ENCODE measurements at regions not wholly inside any gene's neighbourhood (a gene's known extent, or its start where the extent isn't known, plus 50 kb on each side); places are given as distances from the start of the nearest gene placed in this dataset.

DNA sequence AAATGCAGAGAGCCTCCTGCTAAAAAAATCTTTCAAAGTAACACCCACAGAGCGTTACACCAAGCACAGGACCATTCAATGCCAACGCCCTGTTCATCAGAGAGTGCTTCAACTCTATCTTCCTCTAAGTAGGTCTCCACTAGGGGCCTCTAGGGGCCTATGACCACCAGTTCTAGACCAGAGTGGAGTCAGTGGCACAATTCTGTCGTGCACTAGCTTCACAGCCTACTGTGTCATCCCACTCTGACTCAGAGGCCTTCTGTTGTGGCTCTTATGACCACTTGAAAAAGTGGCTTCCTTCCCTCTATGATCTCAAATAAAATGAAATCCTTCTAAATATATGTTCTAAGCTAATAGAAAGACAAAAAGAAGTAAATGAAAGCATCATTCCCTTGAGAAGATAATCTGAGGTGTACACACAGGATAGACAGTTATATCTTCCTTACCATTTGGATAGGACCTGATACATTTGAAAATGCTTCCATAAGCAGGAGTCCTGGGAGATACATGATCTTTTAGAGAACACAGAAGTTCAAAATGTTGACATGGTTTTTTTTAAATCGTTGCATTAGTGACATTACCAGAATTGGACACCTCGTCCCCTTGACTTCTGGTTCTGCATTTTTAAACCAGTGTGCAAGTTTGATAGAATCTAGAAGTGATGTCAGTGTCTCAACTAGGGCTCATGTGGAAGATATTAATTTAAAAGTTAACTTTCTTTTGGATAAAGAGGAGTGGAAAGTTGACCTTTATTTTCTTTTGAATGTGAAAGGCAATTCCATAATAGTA, 151.9 kb downstream of the SH3BGRL2 start:
- Histone ChIP-seq H3K4me3 (ENCODE audit: control insufficient read depth in 2 of 3, extremely low read depth in 1 of 3, insufficient read depth in 2 of 3, low read depth in 1 of 3, low read length in 3 of 3) (no peak overlapping the region), H3K4me1 (ENCODE audit: control insufficient read depth, extremely low read depth, insufficient read depth, low read length) (peaks cover 3% of the 10 kb centered on the region), H2AFZ (ENCODE audit: control insufficient read depth, low read length) (no peak overlapping the region), H3K9ac (ENCODE audit: control insufficient read depth, extremely low read depth, insufficient read depth, low read length) (no peak overlapping the region), H3K79me2 (ENCODE audit: control insufficient read depth, insufficient read depth, low read length) (no peaks in the 10 kb centered on the region), H3K27me3 (ENCODE audit: control insufficient read depth, extremely low read depth, insufficient read depth, low read length) (no peaks in the 10 kb centered on the region), H3K9me3 (ENCODE audit: control insufficient read depth, low read depth, low read length) (no peaks in the 10 kb centered on the region), H3K9me1 (ENCODE audit: control insufficient read depth, extremely low read depth, insufficient read depth, low read length) (no peaks in the 10 kb centered on the region), H3K27ac (ENCODE audit: control insufficient read depth, insufficient read depth, low read length) (no peak overlapping the region), H3K36me3 (ENCODE audit: control insufficient read depth in 2 of 2, extremely low read depth in 1 of 2, insufficient read depth in 2 of 2, low read length in 2 of 2) (no peaks in the 10 kb centered on the region), H3K4me2 (ENCODE audit: control insufficient read depth, extremely low read depth, insufficient read depth, low read depth, low read length) (no peak overlapping the region), H4K20me1 (ENCODE audit: control insufficient read depth, extremely low read depth, insufficient read depth, low read length) (no peaks in the 10 kb centered on the region)
- DNase-seq (ENCODE audit: low read depth, low spot score) = no peak
- dilution Hi-C loops (cut with MboI; ENCODE audit: extremely low pct_ligation_motif_present, low sequenced_read_pairs) = no loop called here
- FAIRE-seq = no peak
- no peak for TF ChIP-seq EZH2 (IDR thresholded peaks at IDR 0.05; ENCODE audit: low read length)
- TF ChIP-seq, protein P1, sequence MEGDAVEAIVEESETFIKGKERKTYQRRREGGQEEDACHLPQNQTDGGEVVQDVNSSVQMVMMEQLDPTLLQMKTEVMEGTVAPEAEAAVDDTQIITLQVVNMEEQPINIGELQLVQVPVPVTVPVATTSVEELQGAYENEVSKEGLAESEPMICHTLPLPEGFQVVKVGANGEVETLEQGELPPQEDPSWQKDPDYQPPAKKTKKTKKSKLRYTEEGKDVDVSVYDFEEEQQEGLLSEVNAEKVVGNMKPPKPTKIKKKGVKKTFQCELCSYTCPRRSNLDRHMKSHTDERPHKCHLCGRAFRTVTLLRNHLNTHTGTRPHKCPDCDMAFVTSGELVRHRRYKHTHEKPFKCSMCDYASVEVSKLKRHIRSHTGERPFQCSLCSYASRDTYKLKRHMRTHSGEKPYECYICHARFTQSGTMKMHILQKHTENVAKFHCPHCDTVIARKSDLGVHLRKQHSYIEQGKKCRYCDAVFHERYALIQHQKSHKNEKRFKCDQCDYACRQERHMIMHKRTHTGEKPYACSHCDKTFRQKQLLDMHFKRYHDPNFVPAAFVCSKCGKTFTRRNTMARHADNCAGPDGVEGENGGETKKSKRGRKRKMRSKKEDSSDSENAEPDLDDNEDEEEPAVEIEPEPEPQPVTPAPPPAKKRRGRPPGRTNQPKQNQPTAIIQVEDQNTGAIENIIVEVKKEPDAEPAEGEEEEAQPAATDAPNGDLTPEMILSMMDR (optimal IDR thresholded peaks at IDR 0.05 in 1 of 3, IDR thresholded peaks at IDR 0.05 in 1 of 3, conservative IDR thresholded peaks at IDR 0.05 in 1 of 3; ENCODE audit: extremely low read depth in 1 of 3, insufficient read depth in 2 of 3, low read length in 3 of 3) = no peak

DNA sequence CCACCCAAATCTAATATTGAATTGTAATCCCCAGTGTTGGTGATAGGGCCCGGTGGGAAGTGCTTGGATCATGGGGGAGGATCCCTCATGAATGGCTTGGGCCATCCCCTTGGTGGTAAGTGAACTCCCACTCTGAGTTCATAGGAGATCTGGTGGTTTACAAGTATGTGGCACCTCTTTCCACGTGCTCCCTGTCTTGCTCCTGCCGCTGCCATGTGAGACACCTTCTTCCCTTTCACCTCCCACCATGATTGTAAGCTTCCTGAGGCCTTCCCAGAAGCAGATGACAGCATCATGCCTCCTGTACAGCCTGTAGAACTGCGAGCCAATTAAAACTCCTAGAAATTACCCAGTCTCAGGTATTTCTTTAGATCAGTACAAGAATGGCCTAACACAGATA, 150.8 kb downstream of the SH3BGRL2 start:
- no peaks in the 10 kb centered on the region for H3K36me3 ChIP-seq (ENCODE audit: control insufficient read depth in 2 of 2, extremely low read depth in 1 of 2, insufficient read depth in 2 of 2, low read length in 2 of 2)

More for the DNA sequence above, 150.8 kb downstream of the SH3BGRL2 start:
- no peak for FAIRE-seq
- peaks cover 3% of the 10 kb centered on the region for H3K4me1 ChIP-seq (ENCODE audit: control insufficient read depth, extremely low read depth, insufficient read depth, low read length)
- no peaks in the 10 kb centered on the region for H3K79me2 ChIP-seq (ENCODE audit: control insufficient read depth, insufficient read depth, low read length)
- no peak overlapping the region for H3K9ac ChIP-seq (ENCODE audit: control insufficient read depth, extremely low read depth, insufficient read depth, low read length)
- H3K27me3 ChIP-seq (ENCODE audit: control insufficient read depth, extremely low read depth, insufficient read depth, low read length) = no peaks in the 10 kb centered on the region
- dilution Hi-C loops (cut with MboI; ENCODE audit: extremely low pct_ligation_motif_present, low sequenced_read_pairs) = no loop called here
- H3K9me1 ChIP-seq (ENCODE audit: control insufficient read depth, extremely low read depth, insufficient read depth, low read length) = no peaks in the 10 kb centered on the region
- H3K4me2 ChIP-seq (ENCODE audit: control insufficient read depth, extremely low read depth, insufficient read depth, low read depth, low read length) = no peak overlapping the region
- no peaks in the 10 kb centered on the region for H3K9me3 ChIP-seq (ENCODE audit: control insufficient read depth, low read depth, low read length)
- H3K4me3 ChIP-seq (ENCODE audit: control insufficient read depth in 2 of 3, extremely low read depth in 1 of 3, insufficient read depth in 2 of 3, low read depth in 1 of 3, low read length in 3 of 3) = no peak overlapping the region
- H2AFZ ChIP-seq (ENCODE audit: control insufficient read depth, low read length) = no peak overlapping the region
- no peaks in the 10 kb centered on the region for H4K20me1 ChIP-seq (ENCODE audit: control insufficient read depth, extremely low read depth, insufficient read depth, low read length)
- H3K27ac ChIP-seq (ENCODE audit: control insufficient read depth, insufficient read depth, low read length) = no peak overlapping the region
- TF ChIP-seq, protein P1 (optimal IDR thresholded peaks at IDR 0.05 in 1 of 3, IDR thresholded peaks at IDR 0.05 in 1 of 3, conservative IDR thresholded peaks at IDR 0.05 in 1 of 3; ENCODE audit: extremely low read depth in 1 of 3, insufficient read depth in 2 of 3, low read length in 3 of 3) = no peak
- no peak for TF ChIP-seq EZH2 (IDR thresholded peaks at IDR 0.05; ENCODE audit: low read length)
- DNase-seq (ENCODE audit: low read depth, low spot score) = no peak

Data from keratinocyte (primary cell).